DOHH2 (cell line): ENCODE measurements at regions not wholly inside any gene's neighbourhood (a gene's known extent, or its start where the extent isn't known, plus 50 kb on each side); places are given as distances from the start of the nearest gene placed in this dataset.

Experiments
- H3F3A ChIP-seq: fragments of 200-600 bp; sonication (generic), shearing (Covaris generic); 2 replicates; pipeline ENCODE4 v1.6.0; 2016; ENCODE audit warnings: antibody characterized with exemption, mild to moderate bottlenecking; ENCODE audit not compliant: control insufficient read depth, insufficient read depth
- H3K27ac ChIP-seq: fragments of 200-600 bp; sonication (generic); 2 replicates; pipeline ENCODE4 v1.5.1; 2014; ENCODE audit warnings: low read depth, mild to moderate bottlenecking, low read length, moderate library complexity
- H3K27me3 ChIP-seq: fragments of 200-600 bp; sonication (generic); 2 replicates; pipeline ENCODE4 v1.6.1; 2014; ENCODE audit warnings: mild to moderate bottlenecking, low read length, mixed read lengths; ENCODE audit not compliant: control insufficient read depth
- H3K36me3 ChIP-seq: fragments of 200-600 bp; sonication (generic); 2 replicates; pipeline ENCODE4 v1.6.1; 2014; ENCODE audit warnings: mild to moderate bottlenecking, low read length, moderate library complexity, mixed read lengths; ENCODE audit not compliant: control insufficient read depth
- H3K4me1 ChIP-seq: fragments of 200-600 bp; sonication (generic); 2 replicates; pipeline ENCODE4 v1.6.1; 2014; ENCODE audit warnings: mild to moderate bottlenecking, low read length, mixed read lengths; ENCODE audit not compliant: control insufficient read depth
- H3K4me2 ChIP-seq: fragments of 200-600 bp; sonication (generic); 2 replicates; pipeline ENCODE4 v1.6.0; 2014; ENCODE audit warnings: mild to moderate bottlenecking, low read length, moderate library complexity
- H3K4me3 ChIP-seq: fragments of 200-600 bp; sonication (generic); 2 replicates; pipeline ENCODE4 v1.5.1; 2014; ENCODE audit warnings: mild to moderate bottlenecking, low read length, mixed read lengths
- H3K79me2 ChIP-seq: fragments of 200-600 bp; sonication (generic); 2 replicates; pipeline ENCODE4 v1.6.1; 2014; ENCODE audit warnings: mild to moderate bottlenecking, low read length, mixed read lengths; ENCODE audit not compliant: control insufficient read depth
- H3K9me2 ChIP-seq: fragments of 200-600 bp; sonication (generic); replicated peaks from 2 replicates; pipeline ENCODE4 v1.6.1; 2014; ENCODE audit warnings: mild to moderate bottlenecking, low read length, mixed read lengths; ENCODE audit not compliant: control insufficient read depth
- H3K9me3 ChIP-seq: fragments of 200-600 bp; sonication (generic); 2 replicates; pipeline ENCODE4 v1.6.1; 2014; ENCODE audit warnings: antibody characterized with exemption, low read length, mixed read lengths; ENCODE audit not compliant: control insufficient read depth, insufficient read depth
- H4K20me1 ChIP-seq: fragments of 200-600 bp; sonication (generic); 2 replicates; pipeline ENCODE4 v1.6.0; 2014; ENCODE audit warnings: low read depth, mild to moderate bottlenecking, antibody characterized with exemption, low read length, moderate library complexity; ENCODE audit not compliant: control insufficient read depth, insufficient read depth
- EZH2phosphoT487 ChIP-seq: fragments of 200-600 bp; sonication (generic); IDR thresholded peaks from 2 replicates; pipeline ENCODE4 v1.6.1; 2017; ENCODE audit warnings: borderline replicate concordance, mild to moderate bottlenecking, antibody characterized with exemption, low read length, moderate library complexity, mixed read lengths
- TF ChIP-seq, protein P1 (sequence below): fragments of 200-600 bp; sonication (generic); IDR thresholded peaks from one replicate; pipeline ENCODE4 v1.5.1; 2014; ENCODE audit warnings: antibody characterized with exemption, mild to moderate bottlenecking, low read depth, low read length; ENCODE audit not compliant: poor library complexity, severe bottlenecking

DNA sequence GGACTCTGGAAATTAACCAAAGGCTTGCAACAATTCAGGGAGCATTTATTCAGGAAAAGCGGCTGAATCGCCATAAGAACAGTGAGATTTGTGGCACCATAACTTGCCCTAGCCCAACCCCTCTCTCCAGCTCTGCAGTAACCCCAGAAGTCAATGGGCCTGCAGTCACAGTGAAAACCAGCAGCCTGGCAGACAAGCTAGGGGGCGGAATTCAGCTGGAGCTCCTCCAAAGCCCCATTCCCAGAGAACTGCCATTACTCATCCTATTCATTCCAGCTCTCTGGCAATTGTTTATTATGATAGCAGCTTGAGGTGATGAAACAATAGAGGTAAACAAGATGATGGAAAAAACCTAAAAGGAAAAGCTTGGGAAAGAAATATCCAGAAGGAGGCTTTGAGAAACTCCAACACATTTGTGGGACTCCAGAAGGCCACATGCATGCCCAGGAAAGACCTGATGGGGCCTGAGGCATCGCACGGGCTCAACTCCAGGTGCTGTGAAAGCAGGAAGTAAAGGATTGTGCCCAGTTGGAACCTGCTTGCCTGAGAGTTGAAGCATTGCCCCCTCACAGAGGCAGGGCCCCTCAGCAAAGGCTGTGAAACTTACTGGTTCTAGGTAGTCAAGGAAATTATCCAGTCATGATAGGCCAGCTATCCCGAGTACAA is 126.7 kb downstream of the TWIST2 start:
- H3K79me2 ChIP-seq: no peaks in the 10 kb centered on the region
- no peaks in the 10 kb centered on the region for H3K27me3 ChIP-seq
- no peaks in the 10 kb centered on the region for H3K9me2 ChIP-seq
- H3K36me3 ChIP-seq: no peaks in the 10 kb centered on the region
- H3K9me3 ChIP-seq: no peaks in the 10 kb centered on the region
- no peaks in the 10 kb centered on the region for H3F3A ChIP-seq
- no peak overlapping the region for H3K4me2 ChIP-seq
- H3K27ac ChIP-seq: no peak overlapping the region
- no peak overlapping the region for H3K4me3 ChIP-seq
- no peaks in the 10 kb centered on the region for H3K4me1 ChIP-seq
- H4K20me1 ChIP-seq: no peaks in the 10 kb centered on the region
- TF ChIP-seq, protein P1, sequence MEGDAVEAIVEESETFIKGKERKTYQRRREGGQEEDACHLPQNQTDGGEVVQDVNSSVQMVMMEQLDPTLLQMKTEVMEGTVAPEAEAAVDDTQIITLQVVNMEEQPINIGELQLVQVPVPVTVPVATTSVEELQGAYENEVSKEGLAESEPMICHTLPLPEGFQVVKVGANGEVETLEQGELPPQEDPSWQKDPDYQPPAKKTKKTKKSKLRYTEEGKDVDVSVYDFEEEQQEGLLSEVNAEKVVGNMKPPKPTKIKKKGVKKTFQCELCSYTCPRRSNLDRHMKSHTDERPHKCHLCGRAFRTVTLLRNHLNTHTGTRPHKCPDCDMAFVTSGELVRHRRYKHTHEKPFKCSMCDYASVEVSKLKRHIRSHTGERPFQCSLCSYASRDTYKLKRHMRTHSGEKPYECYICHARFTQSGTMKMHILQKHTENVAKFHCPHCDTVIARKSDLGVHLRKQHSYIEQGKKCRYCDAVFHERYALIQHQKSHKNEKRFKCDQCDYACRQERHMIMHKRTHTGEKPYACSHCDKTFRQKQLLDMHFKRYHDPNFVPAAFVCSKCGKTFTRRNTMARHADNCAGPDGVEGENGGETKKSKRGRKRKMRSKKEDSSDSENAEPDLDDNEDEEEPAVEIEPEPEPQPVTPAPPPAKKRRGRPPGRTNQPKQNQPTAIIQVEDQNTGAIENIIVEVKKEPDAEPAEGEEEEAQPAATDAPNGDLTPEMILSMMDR: no peak

DNA sequence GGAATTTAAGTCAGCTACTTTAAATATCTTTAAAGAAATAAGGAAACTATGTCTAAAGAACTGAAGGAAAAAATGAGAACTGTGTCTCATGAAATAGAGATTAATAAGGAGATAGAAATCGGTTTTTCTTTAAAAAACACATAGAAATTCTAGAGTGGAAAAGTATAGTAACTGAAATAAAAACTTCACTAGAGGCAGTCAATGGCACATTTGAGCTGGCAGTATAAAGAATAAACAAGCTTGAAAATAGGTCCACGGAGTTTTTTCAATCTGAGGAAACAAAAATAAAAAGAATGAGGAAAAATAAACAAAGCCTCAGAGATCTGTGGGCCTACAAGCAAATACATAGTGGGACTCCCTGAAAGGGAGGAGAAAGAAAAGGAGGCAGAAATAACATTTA is 127.5 kb downstream of the TWIST2 start:
- TF ChIP-seq, protein P1: no peak
- TF ChIP-seq EZH2phosphoT487: no peak
- no peaks in the 10 kb centered on the region for H3K9me2 ChIP-seq
- H3K36me3 ChIP-seq: no peaks in the 10 kb centered on the region
- no peaks in the 10 kb centered on the region for H3K9me3 ChIP-seq
- H3K4me1 ChIP-seq: no peaks in the 10 kb centered on the region
- no peaks in the 10 kb centered on the region for H3K79me2 ChIP-seq
- no peak overlapping the region for H3K27ac ChIP-seq
- no peaks in the 10 kb centered on the region for H3K27me3 ChIP-seq
- no peaks in the 10 kb centered on the region for H3F3A ChIP-seq
- H4K20me1 ChIP-seq: no peaks in the 10 kb centered on the region
- H3K4me3 ChIP-seq: no peak overlapping the region
- no peak overlapping the region for H3K4me2 ChIP-seq

- Histone ChIP-seq H3K4me1 (no peaks in the 10 kb centered on the region), H4K20me1 (no peaks in the 10 kb centered on the region), H3K4me2 (no peak overlapping the region), H3K9me2 (no peaks in the 10 kb centered on the region), H3K4me3 (no peak overlapping the region), H3K27me3 (no peaks in the 10 kb centered on the region), H3K36me3 (no peaks in the 10 kb centered on the region), H3K27ac (no peak overlapping the region), H3K9me3 (no peaks in the 10 kb centered on the region), H3F3A (no peaks in the 10 kb centered on the region), H3K79me2 (no peaks in the 10 kb centered on the region)
- TF ChIP-seq EZH2phosphoT487: no peak
- TF ChIP-seq, protein P1: no peak
Measured at GRCh38 chr2:238978497-238978896, 130.6 kb downstream of the TWIST2 start.
